IMR-90 (cell line): ENCODE measurements at regions not wholly inside any gene's neighbourhood (a gene's known extent, or its start where the extent isn't known, plus 50 kb on each side); places are given as distances from the start of the nearest gene placed in this dataset.

Source experiments
- ATAC-seq: fragments of 200-7000 bp; cut with Tn5 transposase; 2 replicates; pipeline ENCODE4 v1.9.1; 2020; ENCODE audit warnings: low read depth, mild to moderate bottlenecking, moderate library complexity
- BruUV-seq: library from RNA; stranded (reverse); fragments of 400-500 nt; replicated peaks from 2 replicates; lab custom pipeline; 2021; lab: Mats Ljungman, UMichigan
- CTCF ChIA-PET: fragments of 300-600 bp; formaldehyde crosslinking; extraction: SDS; loops from one replicate; lab custom pipeline; 2021; ENCODE audit warnings: antibody characterized with exemption; lab: Yijun Ruan, JAX
- POLR2A ChIA-PET: fragments of 300-600 bp; sonication (Branson Sonifier 250); formaldehyde crosslinking; loops from one replicate; lab custom pipeline; 2022; ENCODE audit warnings: antibody characterized with exemption; ENCODE audit not compliant: unreplicated experiment; lab: Charles Lee
- DNase-seq: peaks from one replicate; pipeline ENCODE4 v3.0.0; 2013
- H2AFZ ChIP-seq: replicated peaks from 2 replicates; pipeline ENCODE3; 2013; ENCODE audit warnings: low read length, mild to moderate bottlenecking; ENCODE audit not compliant: poor library complexity
- H2AK5ac ChIP-seq: 2 replicates; pipeline ENCODE4 v1.6.1; 2013; ENCODE audit warnings: low read depth, low read length, inconsistent platforms
- H2AK9ac ChIP-seq: replicated peaks from 2 replicates; pipeline ENCODE3; 2013; ENCODE audit warnings: mild to moderate bottlenecking, low read depth, low read length, moderate library complexity; ENCODE audit not compliant: poor library complexity
- H2BK120ac ChIP-seq: 2 replicates; pipeline ENCODE4 v1.6.1; 2013; ENCODE audit warnings: low read depth, low read length, inconsistent platforms
- H2BK15ac ChIP-seq: 3 replicates; pipeline ENCODE4 v1.6.1; 2013; ENCODE audit warnings: low read depth, low read length, inconsistent platforms
- H2BK20ac ChIP-seq: 2 replicates; pipeline ENCODE4 v1.6.1; 2013; ENCODE audit warnings: low read depth, mild to moderate bottlenecking, inconsistent platforms, low read length, moderate library complexity
- H2BK5ac ChIP-seq: 2 replicates; pipeline ENCODE4 v1.6.1; 2013; ENCODE audit warnings: mild to moderate bottlenecking, low read depth, low read length, inconsistent platforms; ENCODE audit not compliant: poor library complexity, severe bottlenecking
- H3K14ac ChIP-seq: replicated peaks from 2 replicates; pipeline ENCODE4 v1.6.1; 2013; ENCODE audit warnings: low read depth, low read length, inconsistent platforms
- H3K18ac ChIP-seq: 2 replicates; pipeline ENCODE4 v1.6.1; 2013; ENCODE audit warnings: low read depth, low read length, control low read depth
- H3K23ac ChIP-seq: 2 replicates; pipeline ENCODE4 v1.6.1; 2013; ENCODE audit warnings: low read depth, low read length, inconsistent platforms
- H3K27ac ChIP-seq: 2 replicates; pipeline ENCODE4 v1.5.1; 2013; ENCODE audit warnings: mild to moderate bottlenecking, control low read depth, low read length; ENCODE audit not compliant: insufficient read depth
- H3K27me3 ChIP-seq: 2 replicates; pipeline ENCODE4 v1.6.1; 2013; ENCODE audit warnings: low read length; ENCODE audit not compliant: control insufficient read depth, insufficient read depth
- H3K36me3 ChIP-seq: 2 replicates; pipeline ENCODE4 v1.6.1; 2013; ENCODE audit warnings: low read length, mixed read lengths; ENCODE audit not compliant: control insufficient read depth, insufficient read depth
- H3K4ac ChIP-seq: 2 replicates; pipeline ENCODE4 v1.6.1; 2013; ENCODE audit warnings: low read depth, low read length, inconsistent platforms
- H3K4me1 ChIP-seq: 2 replicates; pipeline ENCODE4 v1.6.1; 2013; ENCODE audit warnings: low read length, mixed read lengths; ENCODE audit not compliant: control insufficient read depth, insufficient read depth
- H3K4me2 ChIP-seq: 2 replicates; pipeline ENCODE4 v1.6.1; 2013; ENCODE audit warnings: low read depth, mild to moderate bottlenecking, control low read depth, low read length, moderate library complexity
- H3K4me3 ChIP-seq: 2 replicates; pipeline ENCODE4 v1.5.1; 2013; ENCODE audit warnings: low read depth, mild to moderate bottlenecking, control low read depth, low read length, moderate library complexity; ENCODE audit not compliant: insufficient read depth
- H3K56ac ChIP-seq: 2 replicates; pipeline ENCODE4 v1.6.1; 2013; ENCODE audit warnings: low read length, inconsistent platforms; ENCODE audit not compliant: insufficient read depth; ENCODE audit errors: extremely low read depth
- H3K79me1 ChIP-seq, 2 experiments: 2 replicates each; pipeline ENCODE4 v1.6.1; 2013; ENCODE audit warnings: low read length in 2 of 2, inconsistent platforms in 1 of 2, low read depth in 1 of 2
- H3K9ac ChIP-seq: 2 replicates; pipeline ENCODE4 v1.6.1; 2013; ENCODE audit warnings: low read depth, low read length, control low read depth
- H3K9me1 ChIP-seq: 2 replicates; pipeline ENCODE4 v1.6.1; 2013; ENCODE audit warnings: low read length, inconsistent platforms; ENCODE audit not compliant: insufficient read depth
- H3K9me3 ChIP-seq: 2 replicates; pipeline ENCODE4 v1.6.1; 2013; ENCODE audit warnings: low read length; ENCODE audit not compliant: control insufficient read depth, insufficient read depth
- H4K20me1 ChIP-seq: 2 replicates; pipeline ENCODE4 v1.6.1; 2013; ENCODE audit warnings: low read length, inconsistent platforms; ENCODE audit not compliant: insufficient read depth
- H4K5ac ChIP-seq: 2 replicates; pipeline ENCODE4 v1.6.1; 2013; ENCODE audit warnings: mild to moderate bottlenecking, low read depth, low read length, control low read depth
- H4K8ac ChIP-seq, 2 experiments: 2 replicates each; pipeline ENCODE4 v1.6.1; 2013; ENCODE audit warnings: low read depth in 2 of 2, low read length in 2 of 2, control low read depth in 1 of 2, inconsistent platforms in 1 of 2
- H4K91ac ChIP-seq: 2 replicates; pipeline ENCODE4 v1.6.1; 2013; ENCODE audit warnings: low read depth, low read length, inconsistent platforms; ENCODE audit not compliant: insufficient read depth
- BHLHE40 ChIP-seq: fragments of 150-350 bp; IDR thresholded peaks from 2 replicates; pipeline ENCODE4 v1.6.1; 2016; ENCODE audit warnings: mild to moderate bottlenecking, low read depth, low read length
- CEBPB ChIP-seq: IDR thresholded peaks from 2 replicates; pipeline ENCODE4 v1.6.1; 2012; ENCODE audit warnings: low read depth, low read length, improper control_type of control experiment
- CHD1 ChIP-seq: IDR thresholded peaks from 2 replicates; pipeline ENCODE4 v1.6.1; 2012; ENCODE audit warnings: low read depth, low read length, improper control_type of control experiment
- FOS ChIP-seq: fragments of 150-350 bp; IDR thresholded peaks from 2 replicates; pipeline ENCODE4 v1.6.1; 2016; ENCODE audit warnings: low read depth, low read length
- MAFK ChIP-seq: IDR thresholded peaks from 2 replicates; pipeline ENCODE4 v1.6.1; 2012; ENCODE audit warnings: low read depth, low read length, improper control_type of control experiment
- NFE2L2 ChIP-seq: fragments of 150-350 bp; IDR thresholded peaks from 2 replicates; pipeline ENCODE4 v1.6.1; 2016; ENCODE audit warnings: low read depth, mild to moderate bottlenecking, low read length
- RAD21 ChIP-seq: IDR thresholded peaks from 2 replicates; pipeline ENCODE4 v1.6.1; 2012; ENCODE audit warnings: low read length, improper control_type of control experiment
- RFX5 ChIP-seq: IDR thresholded peaks from 2 replicates; pipeline ENCODE4 v1.8.0; 2012; ENCODE audit warnings: low read depth, mild to moderate bottlenecking, low read length, moderate library complexity
- SMC3 ChIP-seq: fragments of 150-350 bp; IDR thresholded peaks from 2 replicates; pipeline ENCODE4 v1.6.1; 2016; ENCODE audit warnings: low read depth, mild to moderate bottlenecking, antibody characterized with exemption, low read length, moderate library complexity
- WGBS, 2 experiments: methylation state at CpG; one replicate each; pipeline versions ENCODE4 v1.1.5 to v1.1.7; 2013; ENCODE audit warnings: missing lambda C conversion rate in 2 of 2; ENCODE audit not compliant: insufficient read length in 1 of 2; ENCODE audit errors: extremely low coverage in 2 of 2; 5-methylcytosine and 5-hydroxymethylcytosine counted together
- dilution Hi-C: fragments of 300-500 bp; cut with HindIII; formaldehyde crosslinking; loops from one replicate; pipeline ENCODE4 v1.14.3; 2018; ENCODE audit warnings: low sequenced_read_pairs; ENCODE audit not compliant: unreplicated experiment
- in situ Hi-C: fragments of 300-500 bp; cut with MboI; formaldehyde crosslinking; loops from 3 replicates; pipeline ENCODE4 v1.14.3; 2019; ENCODE audit warnings: low sequenced_read_pairs, inconsistent platforms, mixed read lengths
- intact Hi-C: fragments of 100-400 bp; cut with micrococcal nuclease; formaldehyde crosslinking; loops from 2 replicates; pipeline ENCODE4 v1.10.0; 2022
- TF ChIP-seq, protein P1 (sequence below): fragments of 150-350 bp; IDR thresholded peaks from 2 replicates; pipeline ENCODE4 v1.6.1; 2016; ENCODE audit warnings: low read depth, mild to moderate bottlenecking, low read length, moderate library complexity, borderline replicate concordance
- TF ChIP-seq, protein P2 (sequence below): conservative IDR thresholded peaks from 2 replicates; pipeline ENCODE4 v1.5.1; 2012; ENCODE audit warnings: mild to moderate bottlenecking, low read depth, low read length, improper control_type of control experiment

GRCh38 chr12:76670776-76671175 is 93.1 kb upstream of the ZDHHC17 start:
- no peak overlapping the region for H4K91ac ChIP-seq
- H3K23ac ChIP-seq, result no peak overlapping the region
- no peak overlapping the region for H3K27ac ChIP-seq
- H3K4ac ChIP-seq, result no peak overlapping the region
- DNase-seq (peak; percentile 80), ATAC-seq (peak; percentile 88)
- H3K4me2 ChIP-seq, result no peak overlapping the region
- no peak overlapping the region for H2AFZ ChIP-seq
- WGBS, 2 experiments, result 0% methylated on average over 1 of the region's 1 CpG; no CpG with 5 or more reads in 1 of the 2 experiments
- no peaks in the 10 kb centered on the region for H3K79me1 ChIP-seq
- no peak overlapping the region for H3K14ac ChIP-seq
- no peak overlapping the region for H4K8ac ChIP-seq
- no peaks in the 10 kb centered on the region for H4K20me1 ChIP-seq
- ChIA-PET POLR2A (no interaction called here), CTCF (interaction anchor here (0.6 kb wide), 1 partner anchor 8 kb away, joined by 3 read pairs; no protein-coding TSS in a partner anchor)
- no peak overlapping the region for H3K9ac ChIP-seq
- BruUV-seq, result no TSS peak
- H3K18ac ChIP-seq, result peak overlapping the region; percentile 85; the same call in 1 of the 2 replicates
- no peak overlapping the region for H3K4me3 ChIP-seq
- H4K5ac ChIP-seq, result peak overlapping the region; percentile 57; the same call in 1 of the 2 replicates
- dilution Hi-C loops, result no loop called here
- H3K36me3 ChIP-seq, result no peaks in the 10 kb centered on the region
- TF ChIP-seq, protein P1, sequence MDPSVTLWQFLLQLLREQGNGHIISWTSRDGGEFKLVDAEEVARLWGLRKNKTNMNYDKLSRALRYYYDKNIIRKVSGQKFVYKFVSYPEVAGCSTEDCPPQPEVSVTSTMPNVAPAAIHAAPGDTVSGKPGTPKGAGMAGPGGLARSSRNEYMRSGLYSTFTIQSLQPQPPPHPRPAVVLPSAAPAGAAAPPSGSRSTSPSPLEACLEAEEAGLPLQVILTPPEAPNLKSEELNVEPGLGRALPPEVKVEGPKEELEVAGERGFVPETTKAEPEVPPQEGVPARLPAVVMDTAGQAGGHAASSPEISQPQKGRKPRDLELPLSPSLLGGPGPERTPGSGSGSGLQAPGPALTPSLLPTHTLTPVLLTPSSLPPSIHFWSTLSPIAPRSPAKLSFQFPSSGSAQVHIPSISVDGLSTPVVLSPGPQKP, result no peak
- peak; percentile 62; the same call in 1 of the 2 replicates for TF ChIP-seq NFE2L2
- no peak for TF ChIP-seq CHD1
- no peak for TF ChIP-seq RAD21
- TF ChIP-seq FOS, result peak; percentile 70; the same call in 1 of the 2 replicates
- TF ChIP-seq SMC3, result no peak
- no peak for TF ChIP-seq RFX5
- TF ChIP-seq, protein P2, sequence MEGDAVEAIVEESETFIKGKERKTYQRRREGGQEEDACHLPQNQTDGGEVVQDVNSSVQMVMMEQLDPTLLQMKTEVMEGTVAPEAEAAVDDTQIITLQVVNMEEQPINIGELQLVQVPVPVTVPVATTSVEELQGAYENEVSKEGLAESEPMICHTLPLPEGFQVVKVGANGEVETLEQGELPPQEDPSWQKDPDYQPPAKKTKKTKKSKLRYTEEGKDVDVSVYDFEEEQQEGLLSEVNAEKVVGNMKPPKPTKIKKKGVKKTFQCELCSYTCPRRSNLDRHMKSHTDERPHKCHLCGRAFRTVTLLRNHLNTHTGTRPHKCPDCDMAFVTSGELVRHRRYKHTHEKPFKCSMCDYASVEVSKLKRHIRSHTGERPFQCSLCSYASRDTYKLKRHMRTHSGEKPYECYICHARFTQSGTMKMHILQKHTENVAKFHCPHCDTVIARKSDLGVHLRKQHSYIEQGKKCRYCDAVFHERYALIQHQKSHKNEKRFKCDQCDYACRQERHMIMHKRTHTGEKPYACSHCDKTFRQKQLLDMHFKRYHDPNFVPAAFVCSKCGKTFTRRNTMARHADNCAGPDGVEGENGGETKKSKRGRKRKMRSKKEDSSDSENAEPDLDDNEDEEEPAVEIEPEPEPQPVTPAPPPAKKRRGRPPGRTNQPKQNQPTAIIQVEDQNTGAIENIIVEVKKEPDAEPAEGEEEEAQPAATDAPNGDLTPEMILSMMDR, result no peak
- TF ChIP-seq BHLHE40, result no peak
- TF ChIP-seq MAFK, result no peak
- TF ChIP-seq CEBPB, result no peak
- in situ Hi-C loops, result no loop called here
- H2BK15ac ChIP-seq, result no peak overlapping the region
- no peak overlapping the region for H3K56ac ChIP-seq
- H2BK5ac ChIP-seq, result peak overlapping the region; percentile 65
- H2BK120ac ChIP-seq, result no peak overlapping the region
- peaks cover 7% of the 10 kb centered on the region for H3K4me1 ChIP-seq
- H3K27me3 ChIP-seq, result no peaks in the 10 kb centered on the region
- H3K9me1 ChIP-seq, result no peaks in the 10 kb centered on the region
- intact Hi-C loops, result no loop called here
- no peak overlapping the region for H2BK20ac ChIP-seq
- H2AK9ac ChIP-seq, result no peak overlapping the region
- no peak overlapping the region for H2AK5ac ChIP-seq
- no peaks in the 10 kb centered on the region for H3K9me3 ChIP-seq
